H9 (cell line): ENCODE measurements at regions not wholly inside any gene's neighbourhood (a gene's known extent, or its start where the extent isn't known, plus 50 kb on each side); places are given as distances from the start of the nearest gene placed in this dataset.

ENCODE experiments used
- DNase-seq: peaks from one replicate; pipeline ENCODE4 v3.0.0-alpha.2; 2017
- H2AFZ ChIP-seq: one replicate; pipeline ENCODE4 v1.6.1; 2013; ENCODE audit warnings: mild to moderate bottlenecking, low read length, control low read depth, moderate library complexity
- H2AK5ac ChIP-seq: 2 replicates; pipeline ENCODE4 v1.6.1; 2013; ENCODE audit warnings: low read length, control low read depth, mixed read lengths; ENCODE audit not compliant: insufficient read length
- H2BK120ac ChIP-seq: one replicate; pipeline ENCODE4 v1.6.1; 2013; ENCODE audit warnings: low read depth, mild to moderate bottlenecking, low read length, control low read depth, inconsistent platforms; ENCODE audit not compliant: poor library complexity, severe bottlenecking
- H2BK12ac ChIP-seq: 2 replicates; pipeline ENCODE4 v1.6.1; 2013; ENCODE audit warnings: low read length, control low read depth, mixed read lengths, low read depth; ENCODE audit not compliant: insufficient read length
- H2BK15ac ChIP-seq: 2 replicates; pipeline ENCODE4 v1.6.1; 2013; ENCODE audit warnings: low read depth, low read length, control low read depth
- H2BK20ac ChIP-seq: one replicate; pipeline ENCODE4 v1.6.1; 2013; ENCODE audit warnings: low read depth, mild to moderate bottlenecking, low read length, control low read depth, inconsistent platforms; ENCODE audit not compliant: poor library complexity, severe bottlenecking
- H2BK5ac ChIP-seq: 2 replicates; pipeline ENCODE4 v1.6.1; 2013; ENCODE audit warnings: low read length, control low read depth, mixed read lengths; ENCODE audit not compliant: insufficient read length
- H3K14ac ChIP-seq: 2 replicates; pipeline ENCODE4 v1.6.1; 2013; ENCODE audit warnings: low read length, control low read depth; ENCODE audit not compliant: insufficient read depth
- H3K18ac ChIP-seq: 2 replicates; pipeline ENCODE4 v1.6.1; 2013; ENCODE audit warnings: low read depth, mild to moderate bottlenecking, mixed read lengths, low read length, control low read depth; ENCODE audit not compliant: insufficient read length
- H3K23ac ChIP-seq: 2 replicates; pipeline ENCODE4 v1.6.1; 2013; ENCODE audit warnings: low read length, control low read depth, mixed read lengths, low read depth; ENCODE audit not compliant: insufficient read length
- H3K23me2 ChIP-seq: 2 replicates; pipeline ENCODE4 v1.6.1; 2013; ENCODE audit warnings: low read depth, mild to moderate bottlenecking, mixed read lengths, low read length, control low read depth; ENCODE audit not compliant: insufficient read length, poor library complexity, severe bottlenecking
- H3K27ac ChIP-seq: 2 replicates; pipeline ENCODE4 v1.5.1; 2013; ENCODE audit warnings: low read length, control low read depth, mixed read lengths, low read depth; ENCODE audit not compliant: insufficient read length
- H3K27me3 ChIP-seq: 2 replicates; pipeline ENCODE4 v1.6.1; 2013; ENCODE audit warnings: low read length, control low read depth, inconsistent platforms; ENCODE audit not compliant: insufficient read depth
- H3K4ac ChIP-seq: 2 replicates; pipeline ENCODE4 v1.6.1; 2013; ENCODE audit warnings: low read depth, mild to moderate bottlenecking, control low read depth, inconsistent platforms, low read length, moderate library complexity
- H3K4me1 ChIP-seq: 2 replicates; pipeline ENCODE4 v1.6.1; 2013; ENCODE audit warnings: low read length, control low read depth, inconsistent platforms; ENCODE audit not compliant: insufficient read depth
- H3K4me2 ChIP-seq: 2 replicates; pipeline ENCODE4 v1.6.1; 2013; ENCODE audit warnings: low read length, control low read depth, mixed read lengths; ENCODE audit not compliant: insufficient read length, insufficient read depth
- H3K56ac ChIP-seq: 2 replicates; pipeline ENCODE4 v1.6.1; 2013; ENCODE audit warnings: low read depth, mild to moderate bottlenecking, mixed read lengths, low read length, control low read depth; ENCODE audit not compliant: insufficient read length
- H3K79me1 ChIP-seq: 2 replicates; pipeline ENCODE4 v1.6.1; 2013; ENCODE audit warnings: low read depth, mild to moderate bottlenecking, moderate library complexity, low read length, control low read depth, inconsistent platforms; ENCODE audit not compliant: insufficient read depth, poor library complexity, severe bottlenecking
- H3K79me2 ChIP-seq: 2 replicates; pipeline ENCODE4 v1.6.1; 2013; ENCODE audit warnings: low read length, control low read depth, inconsistent platforms; ENCODE audit not compliant: insufficient read depth
- H3K9ac ChIP-seq: 2 replicates; pipeline ENCODE4 v1.6.1; 2013; ENCODE audit warnings: low read length, control low read depth, mixed read lengths; ENCODE audit not compliant: insufficient read length; ENCODE audit errors: extremely low read depth
- H3K9me3 ChIP-seq: one replicate; pipeline ENCODE4 v1.6.1; 2013; ENCODE audit warnings: low read depth, low read length, inconsistent platforms; ENCODE audit not compliant: control insufficient read depth
- H3T11ph ChIP-seq: one replicate; pipeline ENCODE4 v1.6.1; 2013; ENCODE audit warnings: mild to moderate bottlenecking, low read length, control low read depth, inconsistent platforms
- H4K20me1 ChIP-seq: one replicate; pipeline ENCODE4 v1.6.1; 2013; ENCODE audit not compliant: control insufficient read depth, insufficient read length, insufficient read depth
- H4K5ac ChIP-seq: 2 replicates; pipeline ENCODE4 v1.6.1; 2013; ENCODE audit warnings: low read depth, mild to moderate bottlenecking, mixed read lengths, low read length, control low read depth; ENCODE audit not compliant: insufficient read length
- H4K8ac ChIP-seq: replicated peaks from 2 replicates; pipeline ENCODE4 v1.6.1; 2013; ENCODE audit warnings: low read length, control low read depth, mixed read lengths, low read depth; ENCODE audit not compliant: insufficient read length
- H4K91ac ChIP-seq: 2 replicates; pipeline ENCODE4 v1.6.1; 2013; ENCODE audit warnings: low read depth, mild to moderate bottlenecking, moderate library complexity, mixed read lengths, low read length, control low read depth; ENCODE audit not compliant: insufficient read length
- H3K27ac Mint-ChIP-seq, 3 experiments: 2 replicates in 2 of 3; 3 replicates in 1 of 3; pipeline ENCODE4 v1.8.0; 2020 to 2021; ENCODE audit warnings: mixed read lengths in 3 of 3, mild to moderate bottlenecking in 1 of 3, moderate library complexity in 1 of 3
- H3K27me3 Mint-ChIP-seq: 2 replicates; pipeline ENCODE4 v1.8.0; 2021; ENCODE audit warnings: low read depth, mild to moderate bottlenecking, moderate library complexity, mixed read lengths
- H3K36me3 Mint-ChIP-seq, 3 experiments: 2 replicates in 2 of 3; 3 replicates in 1 of 3; pipeline ENCODE4 v1.8.0; 2020 to 2021; ENCODE audit warnings: low read depth in 3 of 3, mixed read lengths in 3 of 3; ENCODE audit not compliant: insufficient read depth in 1 of 3
- H3K4me1 Mint-ChIP-seq, 2 experiments: 2 replicates each; pipeline ENCODE4 v1.8.0; 2020; ENCODE audit warnings: mixed read lengths in 2 of 2
- H3K4me3 Mint-ChIP-seq, 2 experiments: 2 replicates in 1 of 2; 3 replicates in 1 of 2; pipeline ENCODE4 v1.8.0; 2020 to 2021; ENCODE audit warnings: mild to moderate bottlenecking in 2 of 2, mixed read lengths in 2 of 2, moderate library complexity in 1 of 2
- H3K9me3 Mint-ChIP-seq, 2 experiments: 2 replicates in 1 of 2; 3 replicates in 1 of 2; pipeline ENCODE4 v1.8.0; 2020; ENCODE audit warnings: mild to moderate bottlenecking in 2 of 2, mixed read lengths in 2 of 2, moderate library complexity in 1 of 2
- CTCF ChIP-seq: fragments of 200-600 bp; sonication (generic); conservative IDR thresholded peaks from 3 replicates; pipeline ENCODE4 v1.8.0; 2021; ENCODE audit warnings: antibody characterized with exemption, mild to moderate bottlenecking
- WGBS: extraction: QIAGEN DNeasy Blood & Tissue Kit; methylation state at CpG from one replicate; pipeline ENCODE4 v1.1.7; 2013; ENCODE audit warnings: missing lambda C conversion rate, low lambda C conversion rate, mixed read lengths; ENCODE audit not compliant: insufficient read length; ENCODE audit errors: extremely low coverage; 5-methylcytosine and 5-hydroxymethylcytosine counted together

DNA sequence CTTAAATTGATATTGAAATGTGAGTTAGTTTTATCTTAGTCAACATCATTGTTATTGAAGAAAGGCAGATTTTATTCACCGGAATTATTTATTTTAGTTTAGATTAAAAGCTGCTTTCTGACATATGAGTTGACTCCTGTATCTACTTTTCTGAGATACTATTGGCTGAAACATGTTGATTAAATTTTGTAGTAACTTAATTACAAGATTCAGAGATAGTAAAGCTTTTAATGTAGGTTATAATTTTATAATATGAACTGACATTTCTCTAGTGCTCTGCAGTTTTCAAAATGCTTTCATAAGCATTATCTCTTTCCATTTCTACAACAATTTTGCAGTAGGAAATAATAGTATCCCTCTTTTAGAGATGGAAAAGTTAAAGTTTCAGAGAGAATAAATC lies 616.0 kb downstream of the USP25 start:
- H2AK5ac ChIP-seq, result no peak overlapping the region
- no peak overlapping the region for H2BK20ac ChIP-seq
- H3K79me2 ChIP-seq, result no peaks in the 10 kb centered on the region
- no peaks in the 10 kb centered on the region for H3K23me2 ChIP-seq
- no peak overlapping the region for H3K18ac ChIP-seq
- H2BK120ac ChIP-seq, result no peak overlapping the region
- no peaks in the 10 kb centered on the region for H3K27me3 Mint-ChIP-seq
- H4K5ac ChIP-seq, result no peak overlapping the region
- H4K8ac ChIP-seq, result no peak overlapping the region
- H2AFZ ChIP-seq, result no peak overlapping the region
- TF ChIP-seq CTCF, result no peak
- no peak overlapping the region for H2BK12ac ChIP-seq
- no peak overlapping the region for H4K91ac ChIP-seq
- H3K23ac ChIP-seq, result no peak overlapping the region
- H3K4me1 Mint-ChIP-seq, result peaks cover 0 to 4% of the 10 kb centered on the region in 2 experiments; a peak in 2 of 4 replicates
- H3K9me3 ChIP-seq, result no peaks in the 10 kb centered on the region
- no peak overlapping the region for H3K9ac ChIP-seq
- H3K27ac ChIP-seq, result no peak overlapping the region
- no peak overlapping the region for H3K4me2 ChIP-seq
- DNase-seq, result no peak
- no peak overlapping the region for H2BK15ac ChIP-seq
- no peaks in the 10 kb centered on the region for H3K27me3 ChIP-seq
- H3T11ph ChIP-seq, result no peak overlapping the region
- H3K14ac ChIP-seq, result no peak overlapping the region
- no peak overlapping the region for H2BK5ac ChIP-seq
- no peaks in the 10 kb centered on the region for H4K20me1 ChIP-seq
- H3K4ac ChIP-seq, result no peak overlapping the region
- H3K36me3 Mint-ChIP-seq, result no peaks in the 10 kb centered on the region
- no peak overlapping the region for H3K27ac Mint-ChIP-seq
- H3K4me1 ChIP-seq, result no peaks in the 10 kb centered on the region
- no peak overlapping the region for H3K56ac ChIP-seq
- no peaks in the 10 kb centered on the region for H3K79me1 ChIP-seq
- WGBS, result no CpG with 5 or more reads among the region's 1 CpG
- H3K9me3 Mint-ChIP-seq, result no peaks in the 10 kb centered on the region
- no peak overlapping the region for H3K4me3 Mint-ChIP-seq
